Neural progenitor cell (in vitro differentiated cells): ENCODE measurements at regions not wholly inside any gene's neighbourhood (a gene's known extent, or its start where the extent isn't known, plus 50 kb on each side); places are given as distances from the start of the nearest gene placed in this dataset.
"Not testable (repeated sequence)": the region's sequence is repeated elsewhere in the genome, so short reads cannot be mapped to it uniquely, and the experiment has no call there.

Experiments used
- EZH2 ChIP-seq: fragments of 200-600 bp; sonication (generic); IDR thresholded peaks from 2 replicates; pipeline ENCODE4 v1.6.1; 2017; ENCODE audit warnings: antibody characterized with exemption, mild to moderate bottlenecking, moderate library complexity
- EZH2phosphoT487 ChIP-seq: fragments of 200-600 bp; sonication (generic); IDR thresholded peaks from 2 replicates; pipeline ENCODE4 v1.6.1; 2017; ENCODE audit warnings: antibody characterized with exemption
- TF ChIP-seq, protein P1 (sequence below): fragments of 200-600 bp; sonication (generic); IDR thresholded peaks from 2 replicates; pipeline ENCODE4 v1.5.1; 2017; ENCODE audit warnings: antibody characterized with exemption, mild to moderate bottlenecking

DNA sequence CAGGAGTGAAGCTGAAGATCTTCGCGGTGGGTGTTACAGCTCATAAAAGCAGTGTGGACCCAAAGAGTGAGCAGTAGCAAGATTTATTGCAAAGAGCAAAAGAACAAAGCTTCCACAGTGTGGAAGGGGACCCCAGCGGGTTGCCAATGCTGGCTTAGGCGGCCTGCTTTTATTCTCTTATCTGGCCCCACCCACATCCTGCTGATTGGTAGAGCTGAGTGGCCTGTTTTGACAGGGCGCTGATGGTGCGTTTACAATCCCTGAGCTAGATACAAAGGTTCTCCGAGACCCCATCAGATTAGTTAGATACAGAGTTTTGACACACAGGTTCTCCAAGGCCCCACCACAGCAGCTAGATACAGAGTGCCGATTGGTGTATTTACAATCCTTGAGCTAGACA is 875.0 kb downstream of the LRFN5 start:
- TF ChIP-seq, protein P1, sequence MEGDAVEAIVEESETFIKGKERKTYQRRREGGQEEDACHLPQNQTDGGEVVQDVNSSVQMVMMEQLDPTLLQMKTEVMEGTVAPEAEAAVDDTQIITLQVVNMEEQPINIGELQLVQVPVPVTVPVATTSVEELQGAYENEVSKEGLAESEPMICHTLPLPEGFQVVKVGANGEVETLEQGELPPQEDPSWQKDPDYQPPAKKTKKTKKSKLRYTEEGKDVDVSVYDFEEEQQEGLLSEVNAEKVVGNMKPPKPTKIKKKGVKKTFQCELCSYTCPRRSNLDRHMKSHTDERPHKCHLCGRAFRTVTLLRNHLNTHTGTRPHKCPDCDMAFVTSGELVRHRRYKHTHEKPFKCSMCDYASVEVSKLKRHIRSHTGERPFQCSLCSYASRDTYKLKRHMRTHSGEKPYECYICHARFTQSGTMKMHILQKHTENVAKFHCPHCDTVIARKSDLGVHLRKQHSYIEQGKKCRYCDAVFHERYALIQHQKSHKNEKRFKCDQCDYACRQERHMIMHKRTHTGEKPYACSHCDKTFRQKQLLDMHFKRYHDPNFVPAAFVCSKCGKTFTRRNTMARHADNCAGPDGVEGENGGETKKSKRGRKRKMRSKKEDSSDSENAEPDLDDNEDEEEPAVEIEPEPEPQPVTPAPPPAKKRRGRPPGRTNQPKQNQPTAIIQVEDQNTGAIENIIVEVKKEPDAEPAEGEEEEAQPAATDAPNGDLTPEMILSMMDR, result not testable (repeated sequence)
- not testable (repeated sequence) for TF ChIP-seq EZH2, EZH2phosphoT487
